Ascending aorta (tissue), 2 donors: ENCODE measurements at regions not wholly inside any gene's neighbourhood (a gene's known extent, or its start where the extent isn't known, plus 50 kb on each side); places are given as distances from the start of the nearest gene placed in this dataset.

Experiments
- DNase-seq, 2 donors: peaks; one replicate each; pipeline ENCODE4 v3.0.0-alpha.2; 2019; ENCODE audit warnings: low spot score in 2 of 2
- H3K27ac ChIP-seq, 2 donors: fragments of 200-600 bp; sonication (generic); one replicate each; pipeline ENCODE4 v1.5.1; 2016 to 2017; ENCODE audit warnings: mild to moderate bottlenecking in 1 of 2
- H3K27me3 ChIP-seq: fragments of 200-600 bp; sonication (generic); one replicate; pipeline ENCODE4 v1.5.1; 2017
- H3K36me3 ChIP-seq, 2 donors: fragments of 200-600 bp; sonication (generic); one replicate each; pipeline ENCODE4 v1.5.1; 2016
- H3K4me1 ChIP-seq, 2 donors: fragments of 200-600 bp; sonication (generic); one replicate each; pipeline ENCODE4 v1.5.1; 2016 to 2017; ENCODE audit warnings: mild to moderate bottlenecking in 1 of 2
- H3K4me3 ChIP-seq, 2 donors: fragments of 200-600 bp; sonication (generic); one replicate each; pipeline ENCODE4 v1.5.1; 2016 to 2017; ENCODE audit warnings: mild to moderate bottlenecking in 1 of 2
- H3K9me3 ChIP-seq, 2 donors: fragments of 200-600 bp; sonication (generic); one replicate each; pipeline ENCODE4 v1.5.1; 2016
- intact Hi-C: fragments of 100-400 bp; cut with DNase I; formaldehyde crosslinking; loops from one replicate; pipeline ENCODE4 v1.15.1; 2023
- TF ChIP-seq, protein P1 (sequence below), 3 experiments: fragments of 200-600 bp in 2 of 3; fragments of 450-650 bp in 1 of 3; sonication (generic) in 2 of 3; IDR thresholded peaks; one replicate each; pipeline ENCODE4 v1.5.1; 2016 to 2019; ENCODE audit warnings: antibody characterized with exemption in 3 of 3, mild to moderate bottlenecking in 1 of 3, moderate library complexity in 1 of 3

DNA sequence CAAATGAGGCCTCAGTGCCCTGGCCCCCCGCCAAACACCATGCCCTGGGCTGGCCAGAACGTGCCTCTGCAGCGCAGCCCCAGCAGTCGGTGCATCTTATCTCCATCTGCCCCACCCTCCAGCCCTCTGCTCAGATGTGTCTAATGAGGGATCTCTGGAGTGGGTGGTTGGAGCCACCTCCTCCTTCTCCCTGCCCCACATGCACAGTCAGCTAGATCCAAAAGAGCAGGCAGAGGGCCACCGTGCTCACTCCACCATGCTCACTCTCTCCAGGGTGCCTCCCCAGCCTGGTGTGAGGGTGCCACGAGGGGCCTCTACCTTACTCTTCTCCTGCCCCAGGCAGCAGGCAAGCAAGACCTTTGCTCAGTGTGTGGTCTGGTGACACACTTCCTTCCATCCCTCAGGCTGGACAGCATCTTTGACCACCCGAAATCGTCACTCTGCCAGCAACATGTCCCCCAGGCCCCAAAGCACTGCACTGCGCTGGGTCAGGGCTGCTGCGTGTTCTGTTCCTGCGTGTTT lies 266.1 kb upstream of the HDAC4 start:
- Histone ChIP-seq H3K9me3 (no peaks in the 10 kb centered on the region), H3K4me3 (no peak overlapping the region), H3K4me1 (no peaks in the 10 kb centered on the region), H3K27ac (no peak overlapping the region), H3K27me3 (no peaks in the 10 kb centered on the region), H3K36me3 (no peaks in the 10 kb centered on the region)
- intact Hi-C loops: no loop called here
- TF ChIP-seq, protein P1, sequence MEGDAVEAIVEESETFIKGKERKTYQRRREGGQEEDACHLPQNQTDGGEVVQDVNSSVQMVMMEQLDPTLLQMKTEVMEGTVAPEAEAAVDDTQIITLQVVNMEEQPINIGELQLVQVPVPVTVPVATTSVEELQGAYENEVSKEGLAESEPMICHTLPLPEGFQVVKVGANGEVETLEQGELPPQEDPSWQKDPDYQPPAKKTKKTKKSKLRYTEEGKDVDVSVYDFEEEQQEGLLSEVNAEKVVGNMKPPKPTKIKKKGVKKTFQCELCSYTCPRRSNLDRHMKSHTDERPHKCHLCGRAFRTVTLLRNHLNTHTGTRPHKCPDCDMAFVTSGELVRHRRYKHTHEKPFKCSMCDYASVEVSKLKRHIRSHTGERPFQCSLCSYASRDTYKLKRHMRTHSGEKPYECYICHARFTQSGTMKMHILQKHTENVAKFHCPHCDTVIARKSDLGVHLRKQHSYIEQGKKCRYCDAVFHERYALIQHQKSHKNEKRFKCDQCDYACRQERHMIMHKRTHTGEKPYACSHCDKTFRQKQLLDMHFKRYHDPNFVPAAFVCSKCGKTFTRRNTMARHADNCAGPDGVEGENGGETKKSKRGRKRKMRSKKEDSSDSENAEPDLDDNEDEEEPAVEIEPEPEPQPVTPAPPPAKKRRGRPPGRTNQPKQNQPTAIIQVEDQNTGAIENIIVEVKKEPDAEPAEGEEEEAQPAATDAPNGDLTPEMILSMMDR (IDR thresholded peaks at IDR 0.05): no peak
- no peak for DNase-seq

DNA sequence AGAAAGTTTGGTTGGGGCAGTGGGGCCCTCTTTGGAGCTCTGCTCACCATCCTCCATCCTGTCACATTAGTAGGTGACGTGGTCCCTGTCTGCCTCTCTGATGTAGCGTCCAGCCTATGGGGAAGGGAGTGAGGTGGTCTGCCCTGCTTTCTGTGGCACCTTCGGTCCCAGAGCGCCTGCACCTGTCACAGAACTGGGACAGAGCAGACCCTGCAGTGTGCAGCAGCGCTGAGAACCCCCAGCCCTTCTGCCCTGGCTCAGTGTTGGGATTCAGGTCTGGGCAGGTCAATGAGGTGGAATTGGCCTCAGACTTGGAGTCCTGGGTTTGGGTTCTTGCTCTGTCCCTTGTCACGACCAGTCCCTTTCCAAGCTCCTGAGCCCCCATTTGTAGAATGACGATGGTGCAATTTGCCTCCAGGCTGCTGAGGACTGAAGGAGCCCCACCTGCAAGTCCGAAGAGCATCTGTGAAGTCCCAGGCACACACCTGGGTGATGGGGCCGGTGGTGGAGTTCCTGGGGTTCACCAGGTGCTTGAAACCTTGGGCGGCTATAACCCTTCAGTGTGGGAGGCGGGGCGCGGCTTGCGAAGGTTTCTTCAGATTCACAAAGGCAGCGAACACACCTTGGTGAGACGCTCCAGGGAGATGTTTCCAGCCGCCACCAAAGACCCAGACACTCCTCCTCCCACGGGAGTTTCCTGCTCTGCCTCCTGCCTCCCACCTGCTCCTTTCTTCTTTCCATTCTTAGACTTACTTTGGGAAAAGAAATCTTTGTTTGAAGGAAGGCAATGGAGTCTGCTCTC lies 265.4 kb upstream of the HDAC4 start:
- no peaks in the 10 kb centered on the region for H3K4me1 ChIP-seq
- intact Hi-C loops: no loop called here
- no peak for DNase-seq
- H3K4me3 ChIP-seq: no peak overlapping the region
- no peaks in the 10 kb centered on the region for H3K36me3 ChIP-seq
- no peaks in the 10 kb centered on the region for H3K27me3 ChIP-seq
- no peaks in the 10 kb centered on the region for H3K9me3 ChIP-seq
- H3K27ac ChIP-seq: no peak overlapping the region
- TF ChIP-seq, protein P1 (IDR thresholded peaks at IDR 0.05): no peak

GRCh38 chr2:239664216-239664810 lies 263.5 kb upstream of the HDAC4 start:
- DNase-seq: no peak
- Histone ChIP-seq H3K4me1 (no peaks in the 10 kb centered on the region), H3K36me3 (no peaks in the 10 kb centered on the region), H3K4me3 (no peak overlapping the region), H3K27ac (no peak overlapping the region), H3K9me3 (no peaks in the 10 kb centered on the region), H3K27me3 (no peaks in the 10 kb centered on the region)
- intact Hi-C loops: no loop called here
- TF ChIP-seq, protein P1 (IDR thresholded peaks at IDR 0.05): no peak

DNA sequence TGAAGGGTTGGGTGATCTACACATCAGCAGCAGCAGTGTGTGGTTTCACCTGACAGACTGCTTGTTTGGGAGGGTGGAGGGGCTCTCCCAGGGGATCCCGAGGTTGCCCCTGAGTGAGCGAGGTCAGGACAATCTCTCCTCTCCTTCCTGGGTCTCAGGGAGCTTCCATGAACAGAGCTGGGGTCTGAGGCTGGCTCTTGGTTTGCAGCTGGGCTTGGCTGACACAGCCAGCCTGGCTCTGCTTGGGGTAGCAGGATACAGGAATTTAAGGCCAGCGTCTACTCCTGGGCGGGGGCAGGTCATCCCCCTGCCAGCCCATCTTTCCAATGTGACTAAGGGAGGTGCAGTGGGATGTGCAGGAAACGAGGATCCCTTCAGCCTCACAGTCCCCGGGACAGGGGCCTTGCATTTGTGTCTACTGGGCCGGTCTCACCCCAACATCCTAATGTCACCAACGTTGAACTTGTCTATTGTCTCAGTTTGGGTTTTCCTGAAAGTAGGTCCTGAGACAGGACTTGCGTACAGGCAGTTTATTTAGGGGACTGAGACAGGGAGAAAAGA lies 262.6 kb upstream of the HDAC4 start:
- TF ChIP-seq, protein P1 (IDR thresholded peaks at IDR 0.05): no peak
- no peak overlapping the region for H3K4me3 ChIP-seq
- intact Hi-C loops: no loop called here
- H3K27ac ChIP-seq: no peak overlapping the region
- no peak for DNase-seq
- no peaks in the 10 kb centered on the region for H3K27me3 ChIP-seq
- H3K4me1 ChIP-seq: no peaks in the 10 kb centered on the region
- H3K9me3 ChIP-seq: no peaks in the 10 kb centered on the region
- H3K36me3 ChIP-seq: no peaks in the 10 kb centered on the region

GRCh38 chr2:239662413-239663120 lies 261.7 kb upstream of the HDAC4 start:
- no peaks in the 10 kb centered on the region for H3K36me3 ChIP-seq
- TF ChIP-seq, protein P1 (IDR thresholded peaks at IDR 0.05): no peak
- H3K4me3 ChIP-seq: no peak overlapping the region
- no peak for DNase-seq
- no peaks in the 10 kb centered on the region for H3K9me3 ChIP-seq
- H3K27ac ChIP-seq: no peak overlapping the region
- no peaks in the 10 kb centered on the region for H3K4me1 ChIP-seq
- H3K27me3 ChIP-seq: no peaks in the 10 kb centered on the region
- intact Hi-C loops: no loop called here
